T-helper 1 cell (primary cell): ENCODE measurements at regions not wholly inside any gene's neighbourhood (a gene's known extent, or its start where the extent isn't known, plus 50 kb on each side); places are given as distances from the start of the nearest gene placed in this dataset.

Experiments
- DNase-seq, 5 donors: peaks; one replicate each; pipeline ENCODE4 v3.0.0-alpha.2; 2012 to 2020

DNA sequence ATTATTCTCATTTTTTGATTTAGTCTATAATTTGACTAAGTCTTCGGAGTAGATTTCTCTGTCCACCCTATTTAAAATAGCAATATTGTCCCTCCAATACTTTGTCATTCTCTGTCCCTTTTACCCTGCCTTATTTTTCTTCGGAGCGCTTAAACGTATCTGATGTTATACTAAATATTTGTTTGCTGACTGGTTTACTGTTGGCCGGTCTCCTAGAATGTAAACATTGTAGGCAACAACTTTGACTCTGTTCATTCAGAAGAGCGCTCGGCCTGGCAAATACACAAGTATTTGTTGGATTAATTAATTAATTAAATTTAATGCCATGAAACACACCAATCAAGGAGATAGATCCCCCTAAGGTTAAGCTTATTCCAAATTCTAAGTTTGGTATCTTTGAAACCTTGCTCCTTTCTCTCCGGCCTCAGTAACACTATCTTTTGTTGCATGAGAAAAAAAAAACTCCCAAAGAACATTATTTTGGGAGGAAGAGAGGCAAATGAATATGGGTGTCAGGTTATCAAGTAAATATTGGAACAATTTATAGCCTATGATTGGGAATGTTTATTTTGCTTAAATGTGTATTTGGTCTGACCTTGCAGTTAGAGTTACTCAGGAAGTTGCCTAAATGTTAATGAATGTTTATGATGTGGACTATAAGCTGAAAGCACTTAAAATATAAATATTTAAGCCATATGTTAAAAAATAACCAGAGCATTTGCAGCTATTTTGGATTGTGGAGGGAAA is 231.1 kb downstream of the SOX4 start:
- DNase-seq: no peak

DNA sequence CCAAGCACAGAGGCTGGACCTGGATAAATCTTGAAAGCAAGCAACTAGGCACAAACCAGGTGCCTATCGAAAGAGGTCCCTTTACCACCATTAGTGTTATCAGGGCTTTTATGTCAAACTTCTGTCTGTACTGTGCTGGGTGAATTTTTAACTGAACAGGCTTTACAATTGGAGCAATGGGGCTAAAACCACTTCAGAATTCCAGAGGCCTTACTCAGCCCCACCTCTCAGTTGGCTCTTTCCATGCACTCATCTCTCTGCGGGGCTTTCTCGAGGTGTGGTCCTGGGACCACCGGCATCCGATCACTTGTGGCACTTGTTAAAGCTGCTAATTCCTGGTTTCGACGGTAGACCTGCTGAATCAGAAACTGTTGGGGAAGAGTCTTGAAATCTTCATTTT is 232.5 kb downstream of the SOX4 start:
- no peak for DNase-seq

DNA sequence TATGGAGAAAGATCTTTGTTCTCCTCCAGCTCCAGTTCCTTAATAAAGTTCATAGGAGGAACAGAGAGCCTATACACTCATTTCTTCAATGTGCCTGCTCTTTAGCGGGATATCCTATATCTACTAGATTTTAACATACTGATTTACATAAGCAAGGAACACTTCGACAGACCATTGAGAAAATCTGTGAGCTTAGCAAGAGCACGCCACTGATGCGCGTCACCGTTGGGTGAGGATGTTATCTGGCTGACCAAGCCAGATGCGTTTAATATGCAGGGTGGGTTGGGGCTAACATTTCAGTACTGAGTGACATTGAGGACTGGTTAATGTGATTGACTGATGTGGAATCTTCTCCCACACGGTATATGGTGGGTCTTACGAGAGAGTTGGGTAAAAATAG is 233.4 kb downstream of the SOX4 start:
- no peak for DNase-seq

DNA sequence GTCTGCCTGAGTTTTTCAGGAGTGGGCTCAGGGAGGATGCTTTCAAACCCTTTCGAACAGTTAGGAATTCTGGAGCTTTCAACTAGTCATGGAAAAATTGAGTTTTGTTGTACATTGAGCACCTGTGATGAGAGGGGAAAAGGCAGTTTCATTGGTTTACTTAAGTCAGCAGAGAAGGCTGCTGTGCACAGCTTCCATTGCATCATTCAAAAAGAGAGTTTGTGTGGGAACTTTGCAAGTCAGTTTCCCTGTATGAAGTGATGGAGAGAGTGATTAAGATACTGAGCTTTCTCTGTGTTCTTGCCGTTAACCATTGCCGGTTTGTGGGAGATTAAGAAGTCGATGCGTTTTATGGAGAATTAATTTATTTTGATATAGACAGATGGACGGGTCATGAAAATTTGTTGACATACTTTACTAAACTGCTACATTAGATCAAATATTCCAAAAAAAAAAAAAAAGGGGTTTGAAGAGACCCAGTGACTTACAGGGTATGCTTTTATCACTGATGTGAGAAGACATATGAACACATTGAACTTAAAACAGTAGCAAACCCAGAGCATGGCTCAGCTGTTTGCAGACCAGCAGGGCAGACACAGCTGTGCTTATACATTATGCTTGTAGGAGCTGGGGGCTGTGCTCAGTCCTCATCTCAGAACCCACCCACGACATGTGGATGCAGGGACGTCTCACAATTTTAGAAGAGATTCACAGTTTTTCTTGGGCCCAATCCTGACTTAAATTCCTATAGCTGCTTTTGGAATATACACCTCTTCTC is 234.1 kb downstream of the SOX4 start:
- DNase-seq: no peak

DNA sequence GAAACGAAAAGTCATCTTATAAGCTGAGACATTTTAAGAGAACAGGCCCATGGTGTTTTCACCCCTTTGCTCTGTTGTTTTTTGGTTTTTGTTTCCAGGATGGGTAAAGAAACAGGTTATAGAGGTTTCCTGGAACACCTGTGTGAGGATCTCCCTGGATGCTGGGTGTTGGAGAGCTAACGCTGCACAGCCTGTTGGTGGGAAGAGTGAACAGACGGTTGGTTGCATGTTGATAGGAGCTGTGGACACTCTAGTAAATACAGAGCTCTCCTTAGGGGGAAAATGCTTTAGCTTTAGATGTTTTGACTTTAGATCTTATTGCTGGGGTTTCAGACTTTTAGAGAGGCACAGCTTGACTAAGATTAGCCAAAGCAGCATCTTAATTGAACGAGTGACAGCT is 235.2 kb downstream of the SOX4 start:
- no peak for DNase-seq

DNA sequence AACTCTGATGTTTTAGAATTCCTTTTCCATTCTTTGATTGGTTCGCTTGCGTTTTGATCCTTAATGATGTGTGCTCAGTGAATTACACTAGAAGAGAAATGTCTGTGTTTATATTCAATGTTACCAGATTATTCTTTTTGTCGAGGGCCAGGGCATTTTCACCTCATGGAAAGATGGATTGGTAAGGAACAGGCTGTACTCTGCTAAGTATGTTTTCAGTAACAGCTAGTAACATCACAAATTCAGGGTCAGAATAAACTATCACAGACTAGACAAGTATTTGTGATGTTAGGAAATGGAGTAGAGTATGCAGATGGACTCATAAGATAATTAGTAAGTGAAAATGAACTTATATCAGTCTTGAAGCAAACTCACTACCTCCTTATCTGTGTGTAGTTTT is 235.6 kb downstream of the SOX4 start:
- no peak for DNase-seq

DNA sequence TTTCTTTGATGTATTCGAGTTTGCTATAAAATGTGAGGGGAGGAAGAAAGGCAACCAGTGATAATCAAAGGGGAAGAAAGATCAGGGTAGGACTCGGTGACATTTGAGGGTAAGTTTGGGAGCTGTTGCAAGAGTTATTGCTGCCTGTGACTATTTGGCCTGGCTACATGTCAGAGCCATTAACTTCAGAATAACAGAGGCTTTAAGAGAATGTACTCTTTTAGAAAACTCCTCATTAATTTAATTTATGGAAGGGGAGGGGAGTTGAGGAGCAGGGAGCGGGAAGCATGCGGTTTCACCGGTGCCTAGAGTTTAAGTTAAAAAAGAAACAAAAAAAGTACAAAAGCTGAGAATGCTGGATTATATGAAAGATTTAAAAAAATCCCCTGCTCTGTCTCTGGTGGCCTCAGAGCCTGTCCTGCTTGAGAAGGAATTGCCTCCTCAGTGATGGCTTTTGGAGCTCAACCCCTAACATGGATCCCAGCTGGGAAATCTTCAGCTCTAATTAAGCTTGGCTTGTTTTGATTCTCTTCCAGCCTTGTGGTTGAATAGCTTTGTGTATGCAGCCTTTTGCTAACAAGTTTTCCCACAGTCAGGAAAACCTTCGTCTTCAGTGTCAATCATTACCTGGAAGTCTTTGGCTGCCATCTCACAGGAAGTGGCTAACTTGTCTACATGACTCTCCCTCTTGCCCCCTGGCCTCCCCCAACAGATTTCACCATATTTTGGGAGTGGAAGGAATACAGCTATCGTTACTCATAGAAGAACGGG is 238.2 kb downstream of the SOX4 start:
- DNase-seq: no peak

DNA sequence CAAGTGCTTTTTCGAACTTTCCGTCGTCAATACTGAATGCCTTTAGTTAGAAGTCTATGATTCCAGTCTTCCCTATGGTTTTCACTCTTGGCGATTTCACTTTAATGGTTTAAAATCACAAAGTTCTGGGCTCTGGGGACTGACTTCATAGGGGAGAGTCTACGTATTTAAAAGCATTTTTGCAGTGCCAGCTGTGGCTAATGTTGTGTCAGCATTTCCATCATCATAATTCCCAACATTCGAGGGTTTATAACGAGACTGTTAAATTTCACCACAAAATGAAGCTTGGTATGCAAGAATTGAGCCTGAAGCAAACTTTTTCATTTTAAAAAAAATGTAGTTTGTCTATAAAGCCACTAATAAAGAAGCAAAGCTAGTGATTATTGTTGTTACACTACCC is 242.7 kb downstream of the SOX4 start:
- no peak for DNase-seq

DNA sequence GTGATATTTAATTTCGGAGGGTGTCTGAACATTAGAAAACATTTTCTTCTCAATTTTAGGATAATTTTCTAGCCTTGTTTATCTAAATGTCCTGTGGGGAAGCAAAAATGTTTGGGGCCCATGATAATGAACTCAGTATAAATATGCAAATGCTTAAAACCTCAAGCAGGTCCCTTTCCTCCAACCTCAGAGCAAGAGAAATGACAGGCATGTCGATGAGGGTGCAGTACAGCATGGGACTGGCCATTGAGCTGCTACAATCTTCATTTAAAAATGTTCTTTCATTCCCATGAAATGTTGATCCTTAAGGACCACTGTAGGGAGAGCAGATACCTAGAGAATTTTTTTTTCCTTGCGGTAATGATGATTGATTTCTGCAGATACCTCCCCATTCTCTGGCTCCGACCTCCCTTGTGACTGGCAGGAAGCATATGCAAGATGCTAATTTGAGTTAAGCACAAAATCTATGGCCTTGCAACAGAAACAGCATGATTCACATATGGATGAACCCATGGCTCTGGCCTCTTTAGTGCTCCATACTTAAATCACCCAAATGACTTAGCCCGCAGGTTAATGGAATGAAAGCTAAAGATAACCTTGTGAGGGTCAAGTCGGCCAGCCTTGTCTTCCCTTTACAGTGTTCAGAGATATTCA is 243.3 kb downstream of the SOX4 start:
- no peak for DNase-seq

DNA sequence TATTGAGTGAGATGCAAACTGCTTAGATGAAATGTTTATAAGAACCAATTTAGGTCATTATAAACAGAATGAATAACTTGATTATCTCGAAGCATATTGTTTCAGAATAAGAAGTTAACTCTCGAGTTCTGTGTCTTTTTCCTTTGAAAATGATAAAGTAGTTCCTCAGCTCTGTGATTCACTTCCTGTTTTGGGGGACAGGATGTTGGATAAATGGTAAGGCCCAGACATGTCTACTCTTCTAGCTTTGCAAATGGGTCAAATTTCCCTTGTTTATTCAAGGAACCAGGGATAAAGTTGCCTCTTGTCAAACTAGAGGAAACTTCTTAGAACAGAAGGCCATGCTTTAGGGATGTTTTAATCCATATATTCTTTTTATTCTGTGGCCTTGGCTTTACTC is 246.9 kb downstream of the SOX4 start:
- DNase-seq: no peak

DNA sequence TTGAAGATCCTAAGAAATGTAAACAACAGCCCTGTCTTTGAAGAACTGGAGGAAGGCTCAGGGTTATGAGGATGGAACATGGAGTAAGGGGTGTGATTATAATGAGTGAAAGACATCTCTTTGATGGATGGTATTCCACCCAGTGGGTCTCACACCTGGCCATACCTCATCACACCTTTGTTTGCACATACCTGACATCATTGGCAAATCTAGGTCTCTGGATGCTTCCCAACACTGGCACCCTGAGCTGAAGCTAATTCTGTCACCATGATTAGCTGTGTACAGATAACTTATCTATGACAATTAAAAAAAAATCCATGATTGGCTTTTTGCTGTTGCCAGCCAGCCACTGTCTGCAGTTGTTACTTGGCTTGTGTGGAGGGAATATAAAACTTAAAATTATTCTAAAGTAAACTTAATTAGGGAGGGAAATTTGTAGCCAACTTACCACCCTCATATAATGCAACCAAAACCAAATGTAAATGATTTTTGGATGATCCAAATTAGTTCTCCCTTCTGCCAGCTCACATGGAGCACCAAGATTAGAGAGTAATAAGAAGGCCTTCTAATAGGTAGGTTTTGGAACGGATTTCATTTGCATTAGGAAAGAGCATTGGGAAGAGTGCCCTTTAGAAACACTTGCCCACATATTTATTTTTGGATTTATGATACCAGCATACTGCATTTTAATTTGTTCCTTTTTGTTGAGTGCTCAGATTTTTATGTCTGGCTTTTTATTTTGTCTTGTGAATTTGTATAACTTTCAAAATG is 249.5 kb downstream of the SOX4 start:
- no peak for DNase-seq

DNA sequence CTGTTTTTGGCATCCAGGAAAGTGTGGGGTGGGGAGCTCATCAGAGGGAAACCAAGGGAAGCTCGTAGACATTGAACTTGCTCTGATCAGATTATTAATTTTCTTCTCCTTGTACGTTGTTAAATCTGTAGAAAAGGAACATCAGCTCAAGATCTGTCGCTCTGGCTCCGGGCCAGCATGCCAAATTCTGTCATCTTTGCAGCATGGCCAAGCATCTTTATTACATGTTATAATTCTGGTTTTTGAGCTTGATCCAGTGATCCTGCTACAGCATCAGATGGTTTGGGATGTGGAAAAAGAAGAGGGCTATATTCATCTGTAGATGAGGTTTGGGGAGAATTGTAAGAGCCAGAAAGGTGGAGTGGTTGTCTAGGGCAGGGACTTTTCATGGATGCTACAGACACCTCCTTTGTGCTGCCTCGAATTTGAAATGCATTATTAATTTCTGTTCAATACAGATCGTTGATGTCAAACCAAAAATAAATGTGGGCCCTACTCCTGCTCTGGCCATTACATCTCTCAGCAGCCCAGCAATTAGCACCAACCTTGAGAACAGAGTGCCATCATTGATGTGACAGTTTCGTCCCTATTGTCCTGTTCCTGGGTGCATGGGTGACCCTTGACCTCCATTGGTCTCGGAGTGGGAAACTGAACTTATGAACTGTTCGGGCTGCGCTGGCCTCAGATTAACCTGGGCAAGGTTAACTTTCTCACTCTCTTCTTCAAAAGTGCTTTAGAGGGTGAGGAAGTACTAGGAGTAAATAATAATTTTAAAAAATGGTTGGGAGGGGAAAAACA is 250.8 kb downstream of the SOX4 start:
- no peak for DNase-seq

DNA sequence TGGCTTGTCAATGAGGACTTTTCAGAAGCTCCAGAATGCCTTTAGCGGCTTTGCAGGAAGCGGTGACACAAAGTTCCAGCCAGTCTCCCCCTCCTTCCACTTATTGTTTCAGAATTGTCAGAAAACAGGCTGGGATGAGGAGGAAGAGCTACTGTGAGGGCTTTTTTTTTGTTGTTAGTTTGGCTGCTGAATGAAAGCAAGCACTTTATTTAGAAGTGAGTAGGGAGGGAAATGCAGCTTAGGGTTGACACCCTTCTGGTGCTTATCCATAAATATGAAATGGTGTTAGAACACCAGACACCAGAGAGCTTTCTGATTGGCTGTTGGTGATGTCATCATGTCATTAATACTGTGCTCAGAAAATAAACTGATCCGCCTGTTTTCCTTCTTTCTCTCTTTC is 251.5 kb downstream of the SOX4 start:
- DNase-seq: no peak

DNA sequence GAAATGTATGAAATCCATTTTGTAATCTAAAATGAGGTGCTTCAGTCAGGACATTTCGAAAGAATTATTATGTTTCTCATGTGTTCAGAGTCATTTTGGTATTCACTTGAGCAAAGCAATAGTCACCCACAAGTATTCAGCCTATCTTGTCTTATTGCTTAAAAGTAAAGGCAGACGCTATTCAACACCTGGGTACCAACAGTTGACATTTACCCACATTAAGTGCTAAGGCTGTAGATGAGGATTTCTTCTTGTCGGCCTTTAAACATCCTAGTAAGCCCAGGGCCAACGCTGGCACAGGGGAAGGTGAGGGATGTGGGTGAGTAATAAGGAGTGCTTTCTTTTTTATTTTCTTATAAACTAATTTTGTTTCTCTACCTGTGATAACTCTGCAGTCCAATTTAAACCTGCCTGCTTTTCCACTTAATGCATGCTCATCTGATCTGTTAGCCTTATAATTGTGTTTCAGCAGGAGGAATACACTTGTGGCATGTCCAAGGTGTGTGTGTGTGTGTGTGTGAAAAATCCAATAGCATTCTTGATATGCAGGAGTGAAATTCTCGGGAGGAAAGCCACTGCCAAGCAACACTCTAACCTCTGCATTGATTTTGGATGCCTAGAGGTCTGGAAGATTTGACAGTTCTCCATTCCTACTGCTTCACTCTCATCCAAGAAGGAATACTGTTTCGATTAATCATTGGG is 252.0 kb downstream of the SOX4 start:
- no peak for DNase-seq

DNA sequence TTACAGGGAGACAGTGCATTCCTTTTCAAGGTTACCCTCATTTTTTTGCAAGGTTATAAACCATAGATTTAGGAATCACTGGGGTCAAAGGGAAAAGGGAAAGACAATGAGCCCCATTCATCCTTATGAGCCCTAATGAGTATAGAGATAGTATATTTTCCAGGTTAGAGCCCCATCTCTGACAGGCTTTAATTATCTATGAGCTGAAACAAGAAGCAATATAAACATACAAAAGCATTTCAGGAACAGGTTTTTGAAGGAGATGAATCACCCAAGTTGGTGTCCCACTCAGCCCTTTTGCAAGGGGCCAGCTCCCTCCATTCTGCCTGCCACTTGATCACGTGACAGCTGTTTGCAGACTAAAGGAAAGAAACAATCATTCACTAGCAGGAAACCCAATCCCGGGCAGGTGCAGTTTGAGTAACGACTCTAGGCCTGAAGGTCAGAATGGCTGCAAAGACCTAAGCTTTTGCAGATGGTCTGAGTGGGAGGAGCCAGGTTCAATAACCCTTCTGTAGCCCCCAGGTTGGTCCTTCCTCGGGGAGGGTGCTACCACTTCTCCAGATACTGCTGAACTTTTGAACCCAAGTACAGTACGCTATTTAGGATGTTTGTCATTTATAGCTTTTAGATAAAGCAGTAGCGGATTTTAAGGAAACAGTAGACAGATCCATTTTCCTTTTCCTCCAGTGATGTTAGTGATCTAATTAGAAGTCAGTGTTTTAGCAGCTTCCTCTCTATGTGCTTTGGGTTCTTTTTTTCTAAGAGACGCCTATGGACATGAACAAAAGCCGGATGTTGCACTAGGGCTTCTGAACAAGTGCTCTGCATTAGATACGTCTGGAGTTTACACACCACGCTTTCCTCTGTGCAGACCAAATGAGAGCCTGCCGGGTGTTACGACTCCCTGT is 253.2 kb downstream of the SOX4 start:
- no peak for DNase-seq

DNA sequence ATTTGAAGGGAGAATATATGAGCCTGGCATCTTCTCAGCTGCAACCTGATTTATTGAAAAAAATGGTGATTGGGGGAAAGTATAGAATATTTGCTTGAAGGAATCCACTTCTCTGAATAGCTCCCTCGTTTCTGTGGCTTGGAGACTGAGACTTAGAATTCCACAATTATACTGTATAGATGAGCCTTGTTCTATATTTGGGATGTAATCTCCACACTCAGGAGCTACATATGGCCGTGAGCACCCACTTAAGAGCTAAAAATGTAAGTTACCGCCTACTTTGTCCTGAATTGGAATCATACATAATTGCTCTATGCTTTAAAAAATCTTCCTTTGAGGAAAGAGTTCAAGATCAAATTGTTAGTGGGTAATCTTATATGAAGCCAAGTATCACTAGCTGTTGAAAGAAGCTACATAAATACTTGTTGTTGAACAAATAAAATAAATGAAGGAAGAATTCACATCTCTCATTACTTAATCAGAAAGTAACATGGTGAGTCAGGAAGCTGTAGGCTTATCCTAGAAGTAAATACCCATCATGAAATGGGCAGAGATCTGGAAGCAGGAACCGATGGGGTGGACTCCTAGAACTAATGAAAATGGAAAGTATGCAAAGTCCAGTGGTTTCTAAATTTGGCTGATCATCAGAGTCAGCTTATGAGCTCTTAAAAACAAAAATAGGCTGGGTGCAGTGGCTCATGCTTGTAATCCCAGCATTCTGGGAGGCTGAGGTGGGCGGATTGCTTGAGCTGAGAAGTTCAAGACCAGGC is 254.3 kb downstream of the SOX4 start:
- no peak for DNase-seq

DNA sequence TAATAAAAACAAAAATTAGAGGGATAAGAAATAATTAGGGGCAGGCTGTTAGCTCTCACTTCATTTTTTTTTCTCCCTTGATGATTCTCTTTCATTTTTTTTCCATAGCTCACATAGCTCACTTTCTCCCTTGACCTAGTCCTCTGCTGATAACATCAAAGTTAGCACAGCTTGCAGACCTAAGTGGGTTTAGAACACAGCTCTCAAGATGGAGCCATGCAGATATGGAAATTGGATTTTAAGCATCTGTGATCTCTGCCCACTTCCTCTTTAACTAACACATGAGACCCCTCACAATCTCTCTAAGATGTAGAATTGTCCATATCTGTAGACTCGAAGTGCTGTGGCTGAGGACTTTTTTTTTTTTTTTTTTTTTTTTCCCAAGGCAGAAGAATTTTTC is 257.1 kb downstream of the SOX4 start:
- DNase-seq: no peak

DNA sequence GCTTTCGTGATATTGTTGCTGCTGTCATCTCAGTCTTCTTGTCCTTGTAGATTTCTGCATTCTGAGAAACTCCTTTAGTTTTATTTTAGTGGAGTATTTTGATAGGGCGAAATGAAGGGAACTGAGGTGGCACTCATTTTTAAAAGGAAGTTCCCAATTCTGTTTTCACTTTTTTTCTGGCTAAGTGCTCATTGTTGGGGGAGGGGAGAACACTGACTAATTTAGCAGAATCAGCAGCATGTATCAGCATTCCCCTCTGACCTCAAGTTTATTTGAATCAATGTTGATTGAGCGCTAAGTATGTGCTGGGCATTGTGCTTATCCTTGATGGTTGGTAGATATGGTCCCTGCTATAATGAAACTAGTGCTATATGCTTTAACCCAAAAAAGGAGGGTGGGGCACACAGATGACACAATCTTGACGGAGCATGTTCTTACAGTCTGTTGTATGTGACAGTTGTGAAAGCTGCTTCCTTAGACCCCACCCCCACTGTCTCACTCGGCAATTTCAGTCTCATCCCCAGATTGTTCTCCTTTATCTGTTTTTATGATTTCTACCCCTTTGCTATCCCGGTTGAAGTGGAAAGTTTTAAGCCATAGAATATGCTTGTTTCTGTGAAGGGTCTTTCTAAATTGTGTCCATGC is 262.4 kb downstream of the SOX4 start:
- DNase-seq: no peak

DNA sequence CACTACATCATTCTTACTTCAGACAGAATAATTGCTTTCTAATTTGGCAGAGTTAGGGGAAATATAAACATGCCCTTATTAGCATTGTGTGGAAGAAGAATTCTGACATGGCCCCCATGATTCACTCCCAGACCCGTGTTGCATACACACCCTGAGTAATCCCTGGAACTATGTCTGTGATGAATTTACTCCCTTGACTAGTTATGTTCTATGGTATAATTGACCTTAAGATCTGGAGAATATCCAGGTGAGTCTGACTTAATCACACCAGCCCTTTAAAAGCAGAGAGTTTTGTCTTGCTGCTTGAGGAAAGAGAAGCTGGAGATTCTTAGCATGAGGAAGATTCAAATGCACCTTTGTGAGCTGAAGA is 262.9 kb downstream of the SOX4 start:
- no peak for DNase-seq
